ENCODE measurements at regions not wholly inside any gene's neighbourhood (a gene's known extent, or its start where the extent isn't known, plus 50 kb on each side); places are given as distances from the start of the nearest gene placed in this dataset.
A peak's percentile ranks its signal among the peaks of the same experiment; 100 is the strongest.

GRCh38 chr4:126603825-126604224 is 1028.9 kb upstream of the INTU start:
- Histone ChIP-seq H3K36me3 (no peaks in the 10 kb centered on the region), H3K9me3 (no peaks in the 10 kb centered on the region), H3K4me3 (no peak overlapping the region), H3K27ac (no peak overlapping the region), H3K4me1 (no peaks in the 10 kb centered on the region), H3K27me3 (no peaks in the 10 kb centered on the region)
- WGBS, 2 donors, result 84 to 85% methylated on average over 2 of the region's 2 CpGs
- no peak for TF ChIP-seq CTCF (IDR thresholded peaks at IDR 0.05)
- TF ChIP-seq EP300 (IDR thresholded peaks at IDR 0.05), result no peak
- TF ChIP-seq POLR2A (IDR thresholded peaks at IDR 0.05), result no peak
- intact Hi-C loops (cut with DNase I), result loop anchor here (5.0 to 10.0 kb wide), 2 partner anchors 859 to 1292 kb away; partner anchors contain the start of gene FAT4
- no peak for DNase-seq

GRCh38 chr4:126604268-126604867 is 1028.4 kb upstream of the INTU start:
- Histone ChIP-seq H3K27ac (no peak overlapping the region), H3K9me3 (no peaks in the 10 kb centered on the region), H3K36me3 (no peaks in the 10 kb centered on the region), H3K4me3 (no peak overlapping the region), H3K27me3 (no peaks in the 10 kb centered on the region), H3K4me1 (no peaks in the 10 kb centered on the region)
- intact Hi-C loops (cut with DNase I), result loop anchor here (5.0 to 10.0 kb wide), 2 partner anchors 860 to 1292 kb away; partner anchors contain the start of gene FAT4
- no peak for DNase-seq
- 29 to 39% methylated on average over 3 of the region's 3 CpGs for WGBS, 2 donors
- TF ChIP-seq POLR2AphosphoS5 (IDR thresholded peaks at IDR 0.05), result no peak
- peak in 3 of 4 experiments; percentile 33 to 64 (median 41) for TF ChIP-seq CTCF (IDR thresholded peaks at IDR 0.05)

- no peak for DNase-seq
- no peak overlapping the region for H3K27ac ChIP-seq
- H3K27me3 ChIP-seq, result no peaks in the 10 kb centered on the region
- no peak overlapping the region for H3K4me3 ChIP-seq
- no peaks in the 10 kb centered on the region for H3K4me1 ChIP-seq
- no peaks in the 10 kb centered on the region for H3K9me3 ChIP-seq
- intact Hi-C loops (cut with DNase I), result no loop called here
- 46 to 72% methylated on average over 1 of the region's 1 CpG for WGBS, 2 donors
- TF ChIP-seq POLR2A (IDR thresholded peaks at IDR 0.05) (no peak), POLR2AphosphoS5 (IDR thresholded peaks at IDR 0.05) (no peak), CTCF (IDR thresholded peaks at IDR 0.05) (no peak), EP300 (IDR thresholded peaks at IDR 0.05) (no peak)
- H3K36me3 ChIP-seq, result no peaks in the 10 kb centered on the region
Observed at GRCh38 chr4:126610933-126611332, 1021.8 kb upstream of the INTU start.

DNA sequence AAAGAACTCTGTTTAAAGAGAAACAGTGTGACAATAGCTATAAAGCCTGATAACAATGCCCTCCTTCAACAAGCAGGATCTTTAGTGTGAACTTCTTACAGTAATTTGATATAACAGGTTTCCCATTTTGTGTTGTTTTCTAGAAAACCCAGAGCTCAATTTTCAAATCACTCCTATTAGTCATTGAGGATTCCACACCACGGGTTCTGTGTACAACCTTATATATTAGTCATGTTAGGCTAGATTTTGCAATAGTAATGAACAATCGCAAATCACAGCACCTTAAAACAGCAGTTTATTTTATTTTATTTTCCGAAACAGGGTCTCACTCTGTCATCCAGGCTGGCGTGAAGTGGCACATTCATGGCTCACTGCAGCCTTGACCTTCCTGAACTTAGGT is 1020.9 kb upstream of the INTU start:
- TF ChIP-seq POLR2AphosphoS5 (IDR thresholded peaks at IDR 0.05), result no peak
- TF ChIP-seq POLR2A (IDR thresholded peaks at IDR 0.05), result no peak
- TF ChIP-seq EP300 (IDR thresholded peaks at IDR 0.05), result no peak
- TF ChIP-seq CTCF (IDR thresholded peaks at IDR 0.05), result no peak
- H3K9me3 ChIP-seq, result no peaks in the 10 kb centered on the region
- no peaks in the 10 kb centered on the region for H3K36me3 ChIP-seq
- intact Hi-C loops (cut with DNase I), result no loop called here
- H3K27me3 ChIP-seq, result no peaks in the 10 kb centered on the region
- H3K4me3 ChIP-seq, result no peak overlapping the region
- H3K27ac ChIP-seq, result no peak overlapping the region
- H3K4me1 ChIP-seq, result no peaks in the 10 kb centered on the region
- WGBS, 2 donors, result 47 to 55% methylated on average over 4 of the region's 4 CpGs
- DNase-seq, result no peak

DNA sequence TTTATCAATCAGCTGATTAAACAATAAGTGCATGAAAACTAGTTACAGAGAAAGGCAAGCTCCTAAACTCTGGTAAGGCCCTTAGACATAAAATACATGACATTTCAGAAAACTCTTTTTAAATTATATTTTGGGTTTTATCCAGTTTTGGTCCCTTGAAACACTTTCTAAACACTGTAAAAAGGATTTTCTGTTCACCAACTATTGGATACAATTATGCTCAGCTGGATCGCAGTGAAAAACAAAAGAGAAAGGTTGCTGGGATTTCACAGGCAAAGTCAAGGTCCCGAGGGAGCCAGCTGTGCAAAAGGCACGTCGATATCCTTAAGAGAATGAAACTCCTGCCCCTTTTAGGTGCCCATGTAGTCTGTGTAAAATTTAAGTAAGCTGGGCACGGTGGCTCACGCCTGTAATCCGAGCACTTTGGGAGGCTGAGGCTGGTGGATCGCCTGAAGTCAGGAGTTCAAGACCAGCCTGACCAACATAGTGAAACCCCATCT is 1018.4 kb upstream of the INTU start:
- no peaks in the 10 kb centered on the region for H3K36me3 ChIP-seq
- no peak overlapping the region for H3K4me3 ChIP-seq
- H3K27me3 ChIP-seq, result no peaks in the 10 kb centered on the region
- DNase-seq, result no peak
- no peak for TF ChIP-seq EP300 (IDR thresholded peaks at IDR 0.05)
- WGBS, 2 donors, result 86 to 87% methylated on average over 8 of the region's 8 CpGs
- H3K27ac ChIP-seq, result no peak overlapping the region
- H3K9me3 ChIP-seq, result no peaks in the 10 kb centered on the region
- intact Hi-C loops (cut with DNase I), result no loop called here
- no peaks in the 10 kb centered on the region for H3K4me1 ChIP-seq
